DND-41 (cell line): ENCODE measurements at regions not wholly inside any gene's neighbourhood (a gene's known extent, or its start where the extent isn't known, plus 50 kb on each side); places are given as distances from the start of the nearest gene placed in this dataset.

Experiments
- ATAC-seq: fragments of 200-7000 bp; cut with Tn5 transposase; 3 replicates; pipeline ENCODE4 v1.9.1; 2021; ENCODE audit warnings: low read depth; ENCODE audit not compliant: insufficient read depth
- DNase-seq: peaks from one replicate; pipeline ENCODE4 v3.0.0-alpha.2; 2020
- H2AFZ ChIP-seq: 2 replicates; pipeline ENCODE4 v1.6.0; 2012; ENCODE audit warnings: low read depth, low read length
- H3K27ac ChIP-seq: 2 replicates; pipeline ENCODE4 v1.5.1; 2012; ENCODE audit warnings: low read length, inconsistent platforms
- H3K27me3 ChIP-seq: fragments of 200-600 bp; sonication (generic); 2 replicates; pipeline ENCODE4 v1.6.0; 2012; ENCODE audit warnings: low read length, mild to moderate bottlenecking, inconsistent platforms; ENCODE audit not compliant: insufficient read depth, poor library complexity
- H3K36me3 ChIP-seq: 2 replicates; pipeline ENCODE4 v1.5.1; 2012; ENCODE audit warnings: low read length, inconsistent platforms; ENCODE audit not compliant: insufficient read depth
- H3K4me1 ChIP-seq: 2 replicates; pipeline ENCODE4 v1.5.1; 2012; ENCODE audit warnings: mild to moderate bottlenecking, low read length; ENCODE audit not compliant: insufficient read depth
- H3K4me2 ChIP-seq: 2 replicates; pipeline ENCODE4 v1.6.0; 2012; ENCODE audit warnings: mild to moderate bottlenecking, moderate library complexity, low read length, inconsistent platforms; ENCODE audit not compliant: insufficient read depth
- H3K4me3 ChIP-seq, 2 experiments: fragments of 200-600 bp in 1 of 2; shearing (Covaris generic) in 1 of 2; 2 replicates each; pipeline ENCODE4 v1.5.1; 2012 to 2016; ENCODE audit warnings: inconsistent platforms in 2 of 2, low read length in 2 of 2, mild to moderate bottlenecking in 2 of 2, low read depth in 1 of 2, moderate library complexity in 1 of 2
- H3K79me2 ChIP-seq: 2 replicates; pipeline ENCODE4 v1.6.0; 2012; ENCODE audit warnings: low read length, inconsistent platforms; ENCODE audit not compliant: insufficient read depth
- H3K9ac ChIP-seq: 2 replicates; pipeline ENCODE4 v1.6.0; 2012; ENCODE audit warnings: low read depth, mild to moderate bottlenecking, inconsistent platforms, low read length, moderate library complexity
- H3K9me3 ChIP-seq: 2 replicates; pipeline ENCODE4 v1.5.1; 2012; ENCODE audit warnings: low read length, moderate library complexity, mild to moderate bottlenecking, inconsistent platforms; ENCODE audit not compliant: insufficient read depth, severe bottlenecking
- H4K20me1 ChIP-seq: 2 replicates; pipeline ENCODE4 v1.6.0; 2012; ENCODE audit warnings: low read length; ENCODE audit not compliant: insufficient read depth
- EZH2 ChIP-seq: IDR thresholded peaks from 3 replicates; pipeline ENCODE4 v1.6.1; 2012; ENCODE audit warnings: borderline replicate concordance, low read depth, mild to moderate bottlenecking, moderate library complexity, low read length, inconsistent platforms; ENCODE audit not compliant: severe bottlenecking
- TF ChIP-seq, protein P1 (sequence below): IDR thresholded peaks from 2 replicates; pipeline ENCODE4 v1.5.1; 2012; ENCODE audit warnings: borderline replicate concordance, low read length, moderate library complexity, mild to moderate bottlenecking; ENCODE audit not compliant: poor library complexity, severe bottlenecking; ENCODE audit errors: extremely low read depth

DNA sequence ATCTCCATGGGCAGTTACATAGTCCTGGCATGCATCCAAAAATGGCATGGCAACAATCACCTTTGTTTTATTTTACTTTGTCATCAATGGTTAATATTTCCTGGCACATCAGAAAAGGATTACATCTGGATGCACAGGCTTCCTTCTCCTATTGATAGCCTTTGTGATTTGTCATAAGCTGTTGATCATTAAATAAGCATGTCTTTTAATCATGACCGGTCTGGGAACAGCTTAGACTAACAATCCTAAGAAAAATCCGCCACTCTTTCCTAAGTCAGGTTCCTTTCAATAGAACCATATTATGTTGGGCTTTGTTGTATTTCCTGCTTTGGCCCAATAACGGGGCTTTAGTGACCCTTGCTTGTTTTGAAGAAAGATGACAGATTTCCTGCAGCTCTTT lies 330.6 kb downstream of the DUSP10 start:
- H3K27me3 ChIP-seq: peaks cover 5% of the 10 kb centered on the region
- TF ChIP-seq, protein P1, sequence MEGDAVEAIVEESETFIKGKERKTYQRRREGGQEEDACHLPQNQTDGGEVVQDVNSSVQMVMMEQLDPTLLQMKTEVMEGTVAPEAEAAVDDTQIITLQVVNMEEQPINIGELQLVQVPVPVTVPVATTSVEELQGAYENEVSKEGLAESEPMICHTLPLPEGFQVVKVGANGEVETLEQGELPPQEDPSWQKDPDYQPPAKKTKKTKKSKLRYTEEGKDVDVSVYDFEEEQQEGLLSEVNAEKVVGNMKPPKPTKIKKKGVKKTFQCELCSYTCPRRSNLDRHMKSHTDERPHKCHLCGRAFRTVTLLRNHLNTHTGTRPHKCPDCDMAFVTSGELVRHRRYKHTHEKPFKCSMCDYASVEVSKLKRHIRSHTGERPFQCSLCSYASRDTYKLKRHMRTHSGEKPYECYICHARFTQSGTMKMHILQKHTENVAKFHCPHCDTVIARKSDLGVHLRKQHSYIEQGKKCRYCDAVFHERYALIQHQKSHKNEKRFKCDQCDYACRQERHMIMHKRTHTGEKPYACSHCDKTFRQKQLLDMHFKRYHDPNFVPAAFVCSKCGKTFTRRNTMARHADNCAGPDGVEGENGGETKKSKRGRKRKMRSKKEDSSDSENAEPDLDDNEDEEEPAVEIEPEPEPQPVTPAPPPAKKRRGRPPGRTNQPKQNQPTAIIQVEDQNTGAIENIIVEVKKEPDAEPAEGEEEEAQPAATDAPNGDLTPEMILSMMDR: no peak
- no peak for TF ChIP-seq EZH2
- no peaks in the 10 kb centered on the region for H3K79me2 ChIP-seq
- DNase-seq: no peak
- H3K4me3 ChIP-seq: no peak overlapping the region
- H4K20me1 ChIP-seq: no peaks in the 10 kb centered on the region
- no peak overlapping the region for H3K27ac ChIP-seq
- H3K4me1 ChIP-seq: no peaks in the 10 kb centered on the region
- H3K36me3 ChIP-seq: no peaks in the 10 kb centered on the region
- H3K9me3 ChIP-seq: no peaks in the 10 kb centered on the region
- no peak for ATAC-seq
- H3K4me2 ChIP-seq: no peak overlapping the region
- H3K9ac ChIP-seq: no peak overlapping the region
- H2AFZ ChIP-seq: no peak overlapping the region

- H3K27me3 ChIP-seq: peaks cover 4% of the 10 kb centered on the region
- no peak overlapping the region for H3K4me2 ChIP-seq
- no peaks in the 10 kb centered on the region for H3K36me3 ChIP-seq
- H4K20me1 ChIP-seq: no peaks in the 10 kb centered on the region
- H3K79me2 ChIP-seq: no peaks in the 10 kb centered on the region
- no peak overlapping the region for H2AFZ ChIP-seq
- no peak overlapping the region for H3K9ac ChIP-seq
- no peak overlapping the region for H3K4me3 ChIP-seq
- DNase-seq: no peak
- TF ChIP-seq EZH2: no peak
- TF ChIP-seq, protein P1: no peak
- no peak overlapping the region for H3K27ac ChIP-seq
- no peaks in the 10 kb centered on the region for H3K4me1 ChIP-seq
- no peak for ATAC-seq
- H3K9me3 ChIP-seq: no peaks in the 10 kb centered on the region
These were observed 326.9 kb downstream of the DUSP10 start for GRCh38 chr1:221414772-221415539.

DNA sequence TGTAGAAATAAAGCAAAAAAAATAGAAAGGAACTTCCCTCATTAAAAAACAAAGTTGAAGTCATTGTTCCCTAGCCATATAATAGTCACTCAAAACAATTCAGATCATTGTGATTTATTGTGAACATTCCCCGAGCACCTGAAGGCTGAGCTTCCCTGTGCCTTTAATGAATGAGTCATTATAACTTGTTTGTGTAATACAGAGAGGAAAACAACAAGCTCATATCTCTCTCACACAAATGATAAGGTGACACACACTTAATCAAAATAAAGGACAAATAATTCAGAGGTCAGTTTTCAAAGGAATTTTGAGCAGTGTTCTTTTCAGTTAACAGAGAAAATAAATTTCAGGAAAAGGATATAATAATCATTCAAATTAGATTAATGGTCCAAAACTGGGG lies 326.2 kb downstream of the DUSP10 start:
- Histone ChIP-seq H3K36me3 (no peaks in the 10 kb centered on the region), H3K27ac (no peak overlapping the region), H3K9ac (no peak overlapping the region), H3K4me1 (no peaks in the 10 kb centered on the region), H2AFZ (no peak overlapping the region), H3K79me2 (no peaks in the 10 kb centered on the region), H3K4me3 (no peak overlapping the region), H3K9me3 (no peaks in the 10 kb centered on the region), H3K4me2 (no peak overlapping the region), H4K20me1 (no peaks in the 10 kb centered on the region), H3K27me3 (no peaks in the 10 kb centered on the region)
- no peak for DNase-seq
- ATAC-seq: no peak
- TF ChIP-seq, protein P1: no peak
- no peak for TF ChIP-seq EZH2
